OCI-LY1 (cell line): ENCODE measurements at regions not wholly inside any gene's neighbourhood (a gene's known extent, or its start where the extent isn't known, plus 50 kb on each side); places are given as distances from the start of the nearest gene placed in this dataset.

ENCODE experiments used
- CTCF ChIP-seq: fragments of 200-600 bp; sonication (generic), shearing (Covaris generic); IDR thresholded peaks from 2 replicates; pipeline ENCODE4 v1.5.1; 2017; ENCODE audit warnings: mild to moderate bottlenecking, antibody characterized with exemption, low read length, moderate library complexity, mixed read lengths
- EZH2 ChIP-seq: fragments of 200-600 bp; sonication (generic), shearing (Covaris generic); IDR thresholded peaks from 2 replicates; pipeline ENCODE4 v1.8.0; 2017; ENCODE audit warnings: borderline replicate concordance, mixed run types, mild to moderate bottlenecking, antibody characterized with exemption, low read length, moderate library complexity, mixed read lengths

DNA sequence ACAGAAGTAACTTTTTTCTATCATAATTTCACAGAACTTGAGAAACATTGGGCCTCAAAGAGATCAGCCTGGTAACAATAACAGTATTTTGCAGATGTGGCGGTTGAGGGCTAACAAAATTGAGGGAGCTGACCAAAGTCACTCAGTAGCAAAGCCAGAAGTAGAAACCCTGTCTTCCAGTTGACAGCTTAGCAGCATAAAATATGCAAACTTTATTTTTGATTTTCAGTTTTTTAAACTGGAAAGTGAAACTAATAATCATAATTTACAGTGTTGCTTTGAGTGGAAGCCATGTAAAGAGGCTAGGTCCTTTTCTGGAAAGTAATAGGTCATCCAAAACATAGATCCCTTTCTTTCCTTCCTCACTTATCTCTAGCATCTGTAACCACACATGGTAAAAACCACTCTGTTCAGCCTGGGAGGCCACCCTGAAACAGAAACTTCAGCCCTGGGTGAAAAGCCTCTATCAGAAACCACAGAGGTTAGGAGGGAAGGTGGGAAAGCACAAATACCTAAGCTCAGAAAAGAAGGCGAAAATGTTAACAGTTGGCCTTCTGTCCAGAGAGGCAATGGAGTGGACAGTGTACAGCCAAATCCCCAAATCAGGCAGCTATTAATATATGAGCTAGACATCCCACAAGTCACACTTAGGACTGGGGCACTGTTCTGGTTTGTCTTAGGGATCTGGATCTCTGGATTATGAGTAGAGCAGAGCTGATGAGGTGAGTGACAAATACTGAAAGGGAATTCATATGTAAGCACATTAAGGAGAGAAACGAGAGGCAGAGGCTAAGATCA is 61.1 kb upstream of the ARSJ start:
- TF ChIP-seq CTCF: no peak
- no peak for TF ChIP-seq EZH2
